OCI-LY3 (cell line): ENCODE measurements at regions not wholly inside any gene's neighbourhood (a gene's known extent, or its start where the extent isn't known, plus 50 kb on each side); places are given as distances from the start of the nearest gene placed in this dataset.

Source experiments
- H2AFZ ChIP-seq: fragments of 200-600, 300-600 bp; shearing (Covaris generic); 2 replicates; pipeline ENCODE4 v1.6.0; 2014; ENCODE audit warnings: antibody characterized with exemption, low read depth, low read length
- H3K27ac ChIP-seq: fragments of 200-600, 300-600 bp; sonication (generic); 2 replicates; pipeline ENCODE4 v1.5.1; 2014; ENCODE audit warnings: mild to moderate bottlenecking, low read length, moderate library complexity, mixed read lengths
- H3K27me3 ChIP-seq: fragments of 200-600, 300-600 bp; sonication (generic); 2 replicates; pipeline ENCODE4 v1.6.1; 2014; ENCODE audit warnings: low read depth, low read length, mixed read lengths
- H3K36me3 ChIP-seq: fragments of 200-600, 300-600 bp; sonication (generic); replicated peaks from 2 replicates; pipeline ENCODE3; 2014; ENCODE audit warnings: low read depth, low read length, mixed read lengths
- H3K4me1 ChIP-seq: fragments of 300-600, 200-600 bp; sonication (generic); 2 replicates; pipeline ENCODE4 v1.6.1; 2014; ENCODE audit warnings: low read length, mixed read lengths
- H3K4me2 ChIP-seq: fragments of 200-600, 300-600 bp; sonication (generic); 2 replicates; pipeline ENCODE4 v1.6.1; 2014; ENCODE audit warnings: low read length, mixed read lengths
- H3K4me3 ChIP-seq: fragments of 300-600, 200-600 bp; sonication (generic); 2 replicates; pipeline ENCODE4 v1.5.1; 2014; ENCODE audit warnings: antibody characterized with exemption, mild to moderate bottlenecking, low read length, moderate library complexity
- H3K79me2 ChIP-seq: fragments of 300-600, 200-600 bp; shearing (Covaris generic); 2 replicates; pipeline ENCODE4 v1.6.1; 2014; ENCODE audit warnings: mild to moderate bottlenecking, low read length, mixed read lengths
- H3K9ac ChIP-seq: fragments of 300-600, 200-600 bp; shearing (Covaris generic); 2 replicates; pipeline ENCODE4 v1.6.0; 2014; ENCODE audit warnings: mild to moderate bottlenecking, low read length, moderate library complexity
- H3K9me3 ChIP-seq: fragments of 200-600, 300-600 bp; shearing (Covaris generic); 2 replicates; pipeline ENCODE4 v1.6.1; 2014; ENCODE audit warnings: low read length, mixed read lengths; ENCODE audit not compliant: insufficient read depth
- H4K20me1 ChIP-seq: fragments of 200-600, 300-600 bp; sonication (generic); 2 replicates; pipeline ENCODE4 v1.6.1; 2016; ENCODE audit warnings: low read length, mixed read lengths; ENCODE audit not compliant: insufficient read depth
- CTCF ChIP-seq: fragments of 200-600, 300-600 bp; sonication (generic); IDR thresholded peaks from 2 replicates; pipeline ENCODE4 v1.5.1; 2014; ENCODE audit warnings: antibody characterized with exemption, low read length, low read depth
- EZH2phosphoT487 ChIP-seq: fragments of 200-600 bp; shearing (Covaris generic); IDR thresholded peaks from 2 replicates; pipeline ENCODE4 v1.6.1; 2018; ENCODE audit warnings: antibody characterized with exemption, mixed run types, low read depth

GRCh38 chr5:155254399-155254798, 240.8 kb downstream of the KIF4B start:
- no peak overlapping the region for H2AFZ ChIP-seq
- H3K9me3 ChIP-seq = no peaks in the 10 kb centered on the region
- TF ChIP-seq CTCF = no peak
- no peak for TF ChIP-seq EZH2phosphoT487
- H3K27ac ChIP-seq = no peak overlapping the region
- H3K4me3 ChIP-seq = no peak overlapping the region
- H3K4me1 ChIP-seq = peaks cover 10% of the 10 kb centered on the region
- no peak overlapping the region for H3K9ac ChIP-seq
- no peaks in the 10 kb centered on the region for H3K36me3 ChIP-seq
- H3K79me2 ChIP-seq = no peaks in the 10 kb centered on the region
- no peaks in the 10 kb centered on the region for H4K20me1 ChIP-seq
- no peaks in the 10 kb centered on the region for H3K27me3 ChIP-seq
- no peak overlapping the region for H3K4me2 ChIP-seq

- Histone ChIP-seq H3K27me3 (no peaks in the 10 kb centered on the region; the same call in 1 of the 2 replicates), H3K9ac (no peak overlapping the region), H3K79me2 (no peaks in the 10 kb centered on the region), H3K4me2 (no peak overlapping the region), H3K4me3 (no peak overlapping the region), H3K4me1 (peaks cover 10% of the 10 kb centered on the region), H4K20me1 (no peaks in the 10 kb centered on the region), H3K9me3 (no peaks in the 10 kb centered on the region), H3K27ac (no peak overlapping the region), H2AFZ (no peak overlapping the region), H3K36me3 (no peaks in the 10 kb centered on the region)
- no peak for TF ChIP-seq EZH2phosphoT487
- no peak for TF ChIP-seq CTCF
Observed at GRCh38 chr5:155258161-155258560, 244.6 kb downstream of the KIF4B start.

GRCh38 chr5:155259648-155260047, 246.1 kb downstream of the KIF4B start:
- Histone ChIP-seq H3K27ac (no peak overlapping the region), H3K36me3 (no peaks in the 10 kb centered on the region), H3K27me3 (no peaks in the 10 kb centered on the region; the same call in none of the 2 replicates), H3K4me2 (no peak overlapping the region), H3K9ac (no peak overlapping the region), H3K4me1 (peaks cover 3% of the 10 kb centered on the region; the same call in 1 of the 2 replicates), H3K79me2 (no peaks in the 10 kb centered on the region), H2AFZ (no peak overlapping the region), H3K4me3 (no peak overlapping the region), H3K9me3 (no peaks in the 10 kb centered on the region), H4K20me1 (no peaks in the 10 kb centered on the region)
- no peak for TF ChIP-seq EZH2phosphoT487
- no peak for TF ChIP-seq CTCF

- no peak overlapping the region for H3K27ac ChIP-seq
- H3K9me3 ChIP-seq = no peaks in the 10 kb centered on the region
- no peak overlapping the region for H3K4me3 ChIP-seq
- peaks cover 3% of the 10 kb centered on the region; the same call in 1 of the 2 replicates for H3K4me1 ChIP-seq
- H3K9ac ChIP-seq = no peak overlapping the region
- no peaks in the 10 kb centered on the region for H4K20me1 ChIP-seq
- H3K79me2 ChIP-seq = no peaks in the 10 kb centered on the region
- H3K27me3 ChIP-seq = no peaks in the 10 kb centered on the region; the same call in none of the 2 replicates
- no peak overlapping the region for H2AFZ ChIP-seq
- H3K4me2 ChIP-seq = no peak overlapping the region
- no peaks in the 10 kb centered on the region for H3K36me3 ChIP-seq
- TF ChIP-seq CTCF = peak; percentile 64
- TF ChIP-seq EZH2phosphoT487 = no peak
Observed at GRCh38 chr5:155260798-155261197, 247.2 kb downstream of the KIF4B start.
